ENCODE measurements at regions not wholly inside any gene's neighbourhood (a gene's known extent, or its start where the extent isn't known, plus 50 kb on each side); places are given as distances from the start of the nearest gene placed in this dataset.

DNA sequence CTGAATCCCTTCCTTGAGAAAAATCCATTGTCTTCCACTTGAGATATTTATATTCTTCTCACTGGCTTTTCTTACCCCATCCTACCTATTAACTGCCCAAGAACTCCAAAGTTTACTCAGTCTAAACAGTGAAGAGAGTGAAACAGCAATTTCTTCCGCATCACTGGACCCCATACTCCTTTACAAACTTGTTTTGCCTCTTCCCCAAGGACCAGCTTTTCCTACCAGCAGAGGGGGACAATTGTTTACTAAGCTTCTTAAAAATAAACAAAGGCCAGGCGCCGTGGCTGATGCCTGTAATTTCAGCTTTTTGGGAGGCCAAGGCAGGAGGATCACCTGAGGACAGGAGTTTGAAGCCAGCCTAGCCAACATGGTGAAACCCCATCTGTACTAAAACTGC, 52.0 kb downstream of the LRATD1 start:
- no peak for DNase-seq

- no peak for DNase-seq
These were observed 58.4 kb downstream of the LRATD1 start for GRCh38 chr2:14690926-14691325.

DNA sequence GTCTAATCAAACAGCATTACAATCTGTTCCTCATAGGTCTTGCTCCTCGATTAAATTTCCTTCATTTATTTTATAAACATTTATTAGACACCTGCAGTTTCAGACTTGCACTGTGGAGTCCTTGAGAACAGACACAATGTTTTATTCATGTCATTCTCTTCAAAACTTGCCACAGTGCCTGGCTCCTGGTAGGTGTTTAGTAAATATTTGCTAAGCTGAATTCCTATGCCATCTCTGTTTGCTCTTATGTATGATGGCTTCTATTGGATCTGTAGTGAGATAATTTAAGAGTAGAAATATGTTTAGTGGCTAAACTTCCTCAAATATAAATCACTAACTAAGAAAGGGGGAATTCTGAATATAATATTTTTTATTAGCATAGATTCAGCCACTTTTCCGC, 61.4 kb downstream of the LRATD1 start:
- DNase-seq: no peak

DNA sequence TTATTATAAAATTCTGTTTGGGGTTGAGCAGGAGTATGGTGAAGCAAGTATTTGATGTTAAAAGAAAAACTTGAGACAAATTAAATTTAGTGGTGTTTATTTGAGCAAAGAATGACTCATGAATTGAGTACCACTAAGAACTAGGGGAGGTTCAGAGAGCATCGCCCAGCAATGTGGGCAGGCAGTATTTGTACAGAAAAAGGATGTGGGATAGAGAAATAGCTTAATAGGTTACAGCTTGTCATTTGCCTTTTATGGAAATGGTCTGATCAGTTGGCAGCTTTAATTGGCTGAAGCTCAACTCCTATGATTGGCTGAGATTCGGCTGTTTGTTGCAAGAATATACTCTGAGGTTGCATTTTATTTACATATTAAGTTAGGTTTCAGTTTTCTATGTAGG, 68.2 kb downstream of the LRATD1 start:
- no peak for DNase-seq

DNA sequence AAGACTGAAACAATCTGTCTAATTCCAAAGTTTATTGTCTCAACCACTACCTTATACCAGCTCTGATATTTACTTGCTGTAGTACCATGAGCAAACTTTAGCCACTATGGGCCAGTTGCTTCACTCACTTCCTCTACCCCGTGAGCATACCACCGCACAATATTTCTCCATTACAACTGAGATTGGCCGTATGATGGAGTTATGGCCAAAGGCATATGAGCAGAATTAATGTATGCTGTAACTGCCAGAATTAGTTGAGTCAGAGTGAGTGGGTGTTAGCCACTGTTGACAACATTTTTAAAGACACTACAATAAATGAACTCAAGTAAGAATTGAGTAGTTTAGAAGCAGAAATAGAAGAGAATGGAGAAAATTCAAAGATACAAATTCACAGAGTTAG, 69.7 kb downstream of the LRATD1 start:
- DNase-seq: no peak

GRCh38 chr2:14706201-14706600, 73.7 kb downstream of the LRATD1 start:
- DNase-seq: no peak

DNA sequence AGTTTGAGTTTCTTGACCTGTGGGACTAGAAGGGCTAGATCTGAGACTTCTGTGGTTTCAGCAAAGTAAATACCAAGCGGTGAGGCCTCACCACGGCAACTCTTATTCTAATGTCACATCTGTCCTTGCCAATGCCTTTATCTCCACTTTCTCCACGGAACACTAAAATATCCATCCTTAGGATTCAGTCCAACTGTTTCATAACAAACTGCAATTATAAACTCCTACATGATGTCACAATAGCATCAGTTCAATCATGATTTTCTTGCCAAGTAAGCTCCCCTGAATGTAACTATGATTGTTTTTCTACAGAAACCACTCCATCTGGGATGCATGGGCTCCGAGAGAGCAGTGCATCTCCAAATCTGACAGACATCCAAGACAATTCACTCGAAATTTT, 79.6 kb downstream of the LRATD1 start:
- no peak for DNase-seq

- DNase-seq: no peak
These were observed 80.7 kb downstream of the LRATD1 start for GRCh38 chr2:14713248-14713647.

- no peak for DNase-seq
These were observed 83.1 kb downstream of the LRATD1 start for GRCh38 chr2:14715600-14715999.

- DNase-seq: no peak
These were observed 83.8 kb downstream of the LRATD1 start for GRCh38 chr2:14716319-14716718.

DNA sequence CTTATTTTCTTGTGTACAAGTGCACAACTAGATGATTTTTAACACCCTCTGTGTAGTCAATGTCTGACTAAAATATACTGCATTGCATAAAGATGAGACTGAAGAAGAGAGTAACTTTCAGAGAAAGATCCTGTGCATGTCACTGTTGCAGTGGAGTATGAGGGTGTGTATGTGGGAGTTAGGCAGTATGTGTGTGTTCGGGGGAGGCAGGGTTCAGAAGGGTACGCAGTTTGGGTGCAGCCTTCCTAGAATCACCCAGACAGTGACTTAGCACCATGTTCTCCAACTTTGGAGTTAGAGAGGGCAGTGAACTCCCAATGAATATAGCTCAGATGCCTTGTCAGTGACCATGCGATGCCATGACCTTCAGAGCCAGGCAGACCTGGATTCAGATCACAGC, 84.6 kb downstream of the LRATD1 start:
- no peak for DNase-seq

- DNase-seq: no peak
These were observed 87.8 kb downstream of the LRATD1 start for GRCh38 chr2:14720319-14720718.

- no peak for DNase-seq
These were observed 88.2 kb downstream of the LRATD1 start for GRCh38 chr2:14720739-14721138.

- DNase-seq: no peak
These were observed 90.5 kb downstream of the LRATD1 start for GRCh38 chr2:14722904-14723570.

- DNase-seq: no peak
These were observed 91.2 kb downstream of the LRATD1 start for GRCh38 chr2:14723684-14724083.

DNA sequence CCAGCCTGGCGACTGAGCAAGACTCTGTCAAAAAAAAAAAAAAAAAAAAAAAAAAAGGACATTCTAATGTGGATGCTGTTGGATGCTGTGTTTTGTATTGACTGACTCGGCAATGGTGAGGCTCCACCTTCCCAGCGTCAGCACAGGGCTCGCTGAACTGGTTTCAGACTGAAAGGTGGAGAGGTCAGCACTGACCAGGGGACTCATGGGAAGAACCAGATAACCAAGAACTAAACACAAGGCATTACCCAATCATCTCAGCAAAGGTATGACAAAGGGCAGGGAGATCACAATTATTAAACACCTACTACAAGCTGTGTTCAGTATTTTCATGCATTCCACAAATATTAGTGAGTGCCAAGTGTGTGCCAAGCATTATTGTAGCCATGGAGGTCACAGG, 103.2 kb downstream of the LRATD1 start:
- DNase-seq: no peak

DNA sequence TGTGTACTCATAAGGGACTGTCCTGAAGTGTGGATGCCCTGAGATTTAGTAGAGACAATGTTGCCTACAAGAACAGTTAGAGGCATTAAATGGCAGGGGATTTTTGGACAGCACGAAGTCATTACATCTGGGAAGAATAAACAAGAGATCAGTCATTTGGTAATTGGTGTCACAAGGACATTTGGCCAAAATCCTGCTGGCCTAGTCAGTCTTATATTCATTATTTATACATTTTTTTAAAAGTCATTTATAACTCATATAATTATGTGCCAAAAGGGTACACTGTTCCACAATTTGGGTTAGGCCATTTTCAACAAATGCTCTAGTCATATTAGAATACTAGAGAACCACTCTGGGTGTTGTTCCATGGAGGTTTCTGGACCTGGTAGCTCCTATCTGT, 104.7 kb downstream of the LRATD1 start:
- no peak for DNase-seq

DNA sequence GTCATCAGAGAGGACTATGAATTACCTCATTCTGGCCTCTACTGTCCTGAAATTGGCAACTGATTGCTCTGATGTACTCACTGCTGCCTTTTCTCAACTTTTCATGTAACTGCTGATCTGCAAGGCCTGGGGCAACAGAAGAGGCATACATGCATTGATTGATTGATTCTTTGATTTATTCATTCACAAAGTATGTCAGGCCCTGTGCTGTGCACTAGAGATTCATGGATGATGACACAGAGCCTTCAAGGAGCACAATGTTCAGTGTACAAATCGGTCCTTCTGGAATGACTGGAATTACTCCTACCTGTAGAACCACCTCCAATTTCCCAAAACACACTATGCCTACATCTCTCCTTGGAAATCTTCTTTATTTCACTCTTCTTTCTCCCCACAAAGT, 111.3 kb downstream of the LRATD1 start:
- no peak for DNase-seq

GRCh38 chr2:14745288-14746076, 113.0 kb downstream of the LRATD1 start:
- DNase-seq: no peak

DNA sequence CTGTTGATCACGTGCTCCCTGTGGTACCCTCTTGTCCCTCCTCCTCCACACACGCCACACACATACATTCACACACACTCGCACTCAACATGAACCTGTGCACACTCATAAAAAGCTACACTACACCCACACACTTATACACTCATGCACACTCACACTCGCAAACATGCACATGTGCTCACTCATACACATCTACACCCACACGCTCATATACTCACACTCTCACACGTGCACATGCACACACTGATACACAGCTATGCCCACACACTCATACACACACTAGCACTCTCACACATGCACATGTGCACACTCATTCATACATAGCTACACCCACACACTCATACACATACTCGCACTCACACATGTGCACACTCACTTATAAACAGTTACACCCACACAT, 113.6 kb downstream of the LRATD1 start:
- DNase-seq: no peak

DNA sequence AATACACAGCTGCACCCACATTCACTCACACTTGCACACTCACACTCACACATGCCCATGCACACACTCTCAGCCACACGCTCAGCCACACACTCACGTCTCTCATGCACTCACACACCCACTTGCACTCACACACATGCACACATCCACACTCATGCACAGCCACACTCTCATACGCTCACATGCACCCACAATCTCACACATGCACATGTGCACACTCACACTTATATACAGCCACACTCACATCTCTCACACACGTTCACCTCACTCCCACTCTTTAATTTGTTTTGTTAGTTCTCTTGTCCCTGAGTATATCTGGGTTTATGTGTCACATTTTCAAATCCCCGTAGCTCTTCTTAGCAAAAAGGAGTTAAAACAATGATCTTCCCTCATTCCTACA, 114.9 kb downstream of the LRATD1 start:
- DNase-seq: no peak

GRCh38 chr2:14749884-14750283, 117.4 kb downstream of the LRATD1 start:
- no peak for DNase-seq

- DNase-seq: no peak
These were observed 117.9 kb downstream of the LRATD1 start for GRCh38 chr2:14750433-14750832.

- DNase-seq: no peak
These were observed 119.1 kb downstream of the LRATD1 start for GRCh38 chr2:14751581-14751980.

GRCh38 chr2:14752295-14752694, 119.8 kb downstream of the LRATD1 start:
- DNase-seq: no peak

Measured in activated CD4-positive, alpha-beta T cell treated with anti-CD3 and anti-CD28 coated beads for 48 hours (primary cell).